Large intestine (tissue), 3 donors: ENCODE measurements at regions not wholly inside any gene's neighbourhood (a gene's known extent, or its start where the extent isn't known, plus 50 kb on each side); places are given as distances from the start of the nearest gene placed in this dataset.

ENCODE experiments used
- DNase-seq, 2 donors: peaks; one replicate each; pipeline versions ENCODE4 v3.0.0 to v3.0.0-alpha.2; 2013
- H3K27ac ChIP-seq: one replicate; pipeline ENCODE4 v1.5.1; 2013; ENCODE audit warnings: low read length
- H3K27me3 ChIP-seq: 2 replicates; pipeline ENCODE4 v1.6.1; 2013; ENCODE audit warnings: low read length; ENCODE audit not compliant: control insufficient read depth, insufficient read depth
- H3K36me3 ChIP-seq: 2 replicates; pipeline ENCODE4 v1.6.1; 2013; ENCODE audit warnings: low read length; ENCODE audit not compliant: control insufficient read depth, insufficient read depth
- H3K4me1 ChIP-seq: one replicate; pipeline ENCODE4 v1.6.1; 2013; ENCODE audit warnings: low read length; ENCODE audit not compliant: control insufficient read depth, insufficient read depth
- H3K4me3 ChIP-seq: one replicate; pipeline ENCODE4 v1.5.1; 2013; ENCODE audit warnings: low read length
- H3K9me3 ChIP-seq: one replicate; pipeline ENCODE4 v1.6.1; 2013; ENCODE audit warnings: mild to moderate bottlenecking, low read depth, low read length, moderate library complexity; ENCODE audit not compliant: control insufficient read depth
- WGBS: methylation state at CpG from one replicate; pipeline ENCODE4 v1.1.5; 2013; ENCODE audit warnings: low lambda C conversion rate; ENCODE audit not compliant: insufficient coverage; 5-methylcytosine and 5-hydroxymethylcytosine counted together

DNA sequence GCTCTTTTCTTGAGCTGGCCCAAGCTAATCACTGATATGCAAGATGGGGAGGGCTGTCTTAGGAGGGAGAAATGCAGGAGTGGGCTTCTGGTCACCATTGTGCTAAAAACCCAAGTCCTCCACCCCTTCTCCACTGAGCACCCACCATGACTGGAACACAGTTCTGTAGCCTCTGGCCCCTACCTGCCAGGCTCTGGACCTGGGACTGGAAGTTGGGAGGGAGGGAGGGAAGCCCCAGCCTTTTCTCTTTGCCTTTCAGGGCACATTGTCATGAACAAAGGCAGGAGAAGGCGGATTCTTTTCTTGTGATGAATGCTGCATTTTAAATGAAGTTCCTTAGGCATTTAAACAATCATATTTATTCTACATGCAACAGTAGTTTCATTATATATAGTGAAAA lies 559.1 kb upstream of the TRPC7 start:
- H3K4me1 ChIP-seq: no peaks in the 10 kb centered on the region
- no peaks in the 10 kb centered on the region for H3K36me3 ChIP-seq
- no peaks in the 10 kb centered on the region for H3K9me3 ChIP-seq
- no peaks in the 10 kb centered on the region for H3K27me3 ChIP-seq
- no peak overlapping the region for H3K4me3 ChIP-seq
- WGBS: no CpG with 5 or more reads among the region's 1 CpG
- no peak overlapping the region for H3K27ac ChIP-seq
- no peak for DNase-seq

- no peaks in the 10 kb centered on the region for H3K27me3 ChIP-seq
Observed at GRCh38 chr5:136910625-136911024, 545.3 kb upstream of the TRPC7 start.

DNA sequence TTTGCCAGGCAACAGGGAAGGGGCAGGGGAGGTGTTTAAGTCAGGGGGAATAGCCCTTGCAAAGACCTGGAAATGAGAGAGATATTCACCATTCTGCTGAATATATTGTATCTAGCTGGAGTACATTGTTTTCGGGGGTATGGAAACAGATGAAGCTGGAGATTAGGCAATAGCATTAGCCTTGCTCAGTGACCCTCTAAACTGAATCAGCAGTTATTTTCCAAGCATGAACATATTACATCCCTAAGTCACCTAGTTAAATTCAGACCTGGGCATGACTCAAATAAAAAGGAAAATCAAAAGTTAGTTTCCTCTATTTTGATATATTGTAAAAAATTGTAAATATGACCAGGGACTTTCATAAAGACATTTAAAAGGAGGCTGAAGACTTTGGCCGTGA lies 544.6 kb upstream of the TRPC7 start:
- Histone ChIP-seq H3K4me1 (no peaks in the 10 kb centered on the region), H3K27ac (no peak overlapping the region), H3K9me3 (no peaks in the 10 kb centered on the region), H3K36me3 (no peaks in the 10 kb centered on the region), H3K27me3 (no peaks in the 10 kb centered on the region), H3K4me3 (no peak overlapping the region)
- no CpG with 5 or more reads among the region's 2 CpGs for WGBS
- no peak for DNase-seq

More at GRCh38 chr5:136910625-136911024, 545.3 kb upstream of the TRPC7 start:
- Histone ChIP-seq H3K36me3 (no peaks in the 10 kb centered on the region), H3K4me1 (no peaks in the 10 kb centered on the region), H3K4me3 (no peak overlapping the region), H3K9me3 (no peaks in the 10 kb centered on the region), H3K27ac (no peak overlapping the region)
- DNase-seq: no peak
- WGBS: no CpG with 5 or more reads among the region's 2 CpGs

GRCh38 chr5:136907371-136907770 lies 542.0 kb upstream of the TRPC7 start:
- H3K4me1 ChIP-seq: no peaks in the 10 kb centered on the region
- no peak overlapping the region for H3K4me3 ChIP-seq
- H3K27ac ChIP-seq: no peak overlapping the region
- DNase-seq: no peak
- H3K27me3 ChIP-seq: no peaks in the 10 kb centered on the region
- H3K36me3 ChIP-seq: no peaks in the 10 kb centered on the region
- WGBS: no CpG with 5 or more reads among the region's 3 CpGs
- no peaks in the 10 kb centered on the region for H3K9me3 ChIP-seq

- H3K4me1 ChIP-seq: no peaks in the 10 kb centered on the region
- H3K27ac ChIP-seq: no peak overlapping the region
- no CpG with 5 or more reads among the region's 1 CpG for WGBS
- H3K27me3 ChIP-seq: no peaks in the 10 kb centered on the region
- H3K36me3 ChIP-seq: no peaks in the 10 kb centered on the region
- H3K9me3 ChIP-seq: no peaks in the 10 kb centered on the region
- no peak overlapping the region for H3K4me3 ChIP-seq
- no peak for DNase-seq
Observed at GRCh38 chr5:136906545-136906944, 541.2 kb upstream of the TRPC7 start.

DNA sequence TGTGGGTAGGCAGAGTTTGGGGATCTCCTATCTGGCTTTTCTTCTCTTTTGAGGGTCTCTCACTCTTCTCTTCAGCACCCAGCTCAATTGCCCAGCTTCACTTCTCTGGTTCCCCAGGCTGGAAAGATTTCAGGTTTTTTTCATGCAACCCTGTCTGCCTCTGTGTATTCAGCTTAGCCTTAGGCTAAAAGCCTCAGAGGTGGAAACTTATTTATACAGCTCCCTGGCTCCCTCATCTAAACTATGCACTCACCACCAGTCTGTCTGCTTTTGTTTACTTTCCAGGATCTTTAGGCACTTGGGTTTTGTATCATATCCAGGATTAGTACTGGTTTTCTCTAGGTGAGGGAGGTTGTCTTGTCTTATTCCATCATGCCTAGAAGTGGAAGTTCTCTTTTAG lies 540.2 kb upstream of the TRPC7 start:
- H3K4me1 ChIP-seq: no peaks in the 10 kb centered on the region
- no peak for DNase-seq
- H3K27me3 ChIP-seq: no peaks in the 10 kb centered on the region
- H3K36me3 ChIP-seq: no peaks in the 10 kb centered on the region
- no peaks in the 10 kb centered on the region for H3K9me3 ChIP-seq
- no peak overlapping the region for H3K4me3 ChIP-seq
- H3K27ac ChIP-seq: no peak overlapping the region

- no peak overlapping the region for H3K4me3 ChIP-seq
- no peak overlapping the region for H3K27ac ChIP-seq
- no peaks in the 10 kb centered on the region for H3K4me1 ChIP-seq
- no peaks in the 10 kb centered on the region for H3K9me3 ChIP-seq
- no peaks in the 10 kb centered on the region for H3K27me3 ChIP-seq
- no peak for DNase-seq
- WGBS: 71% methylated on average over 4 of the region's 5 CpGs
- H3K36me3 ChIP-seq: no peaks in the 10 kb centered on the region
Observed at GRCh38 chr5:136894070-136894469, 528.7 kb upstream of the TRPC7 start.

GRCh38 chr5:136892000-136892399 lies 526.7 kb upstream of the TRPC7 start:
- DNase-seq: no peak
- H3K27ac ChIP-seq: no peak overlapping the region
- 17% methylated on average over 1 of the region's 3 CpGs for WGBS
- no peaks in the 10 kb centered on the region for H3K4me1 ChIP-seq
- H3K36me3 ChIP-seq: no peaks in the 10 kb centered on the region
- H3K4me3 ChIP-seq: no peak overlapping the region
- H3K9me3 ChIP-seq: no peaks in the 10 kb centered on the region
- no peaks in the 10 kb centered on the region for H3K27me3 ChIP-seq

- no peak for DNase-seq
- no peak overlapping the region for H3K4me3 ChIP-seq
- H3K27ac ChIP-seq: no peak overlapping the region
- H3K36me3 ChIP-seq: no peaks in the 10 kb centered on the region
- 0% methylated on average over 1 of the region's 6 CpGs for WGBS
- no peaks in the 10 kb centered on the region for H3K9me3 ChIP-seq
- H3K4me1 ChIP-seq: no peaks in the 10 kb centered on the region
- no peaks in the 10 kb centered on the region for H3K27me3 ChIP-seq
Observed at GRCh38 chr5:136891175-136891972, 526.0 kb upstream of the TRPC7 start.

DNA sequence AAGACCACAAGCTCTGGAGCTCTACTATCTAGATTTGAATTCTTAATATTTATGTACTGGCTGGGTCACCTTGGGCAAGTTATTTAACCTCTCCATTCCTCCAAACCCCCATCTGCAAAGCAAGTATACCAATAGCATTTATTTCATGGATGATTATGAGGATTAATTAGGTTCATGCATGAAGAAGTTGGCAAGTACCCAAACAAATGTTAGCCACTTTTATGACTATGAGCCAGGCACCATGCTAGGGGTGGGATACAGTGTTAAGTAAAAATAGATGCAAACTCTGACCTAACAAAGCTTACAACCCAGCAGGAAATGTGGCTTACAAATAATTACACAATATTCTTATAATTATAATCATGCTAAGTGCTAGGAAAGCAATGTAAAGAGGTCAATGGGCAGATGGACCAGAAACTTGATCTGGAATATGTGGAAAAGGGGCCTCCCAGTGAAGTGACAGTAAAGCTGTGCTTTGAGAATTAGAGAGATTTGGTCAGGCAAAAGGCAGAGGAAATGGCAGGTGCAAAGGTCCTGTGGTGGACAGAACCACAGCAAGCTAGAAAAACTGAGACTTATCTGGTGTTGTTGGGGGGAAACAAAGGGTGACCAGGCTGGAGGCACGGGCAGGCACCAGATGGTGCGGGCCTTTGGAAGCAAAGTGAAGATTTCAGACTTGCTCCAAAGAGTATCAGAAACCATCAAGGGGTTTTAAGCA lies 525.2 kb upstream of the TRPC7 start:
- Histone ChIP-seq H3K9me3 (no peaks in the 10 kb centered on the region), H3K4me3 (no peak overlapping the region), H3K27me3 (no peaks in the 10 kb centered on the region), H3K36me3 (no peaks in the 10 kb centered on the region), H3K27ac (no peak overlapping the region), H3K4me1 (no peaks in the 10 kb centered on the region)
- no peak for DNase-seq
- WGBS: no CpG with 5 or more reads among the region's 2 CpGs

GRCh38 chr5:136886608-136887007 lies 521.3 kb upstream of the TRPC7 start:
- no peak overlapping the region for H3K27ac ChIP-seq
- DNase-seq: no peak
- no peaks in the 10 kb centered on the region for H3K9me3 ChIP-seq
- no peak overlapping the region for H3K4me3 ChIP-seq
- no CpG with 5 or more reads among the region's 3 CpGs for WGBS
- no peaks in the 10 kb centered on the region for H3K27me3 ChIP-seq
- no peaks in the 10 kb centered on the region for H3K36me3 ChIP-seq
- H3K4me1 ChIP-seq: no peaks in the 10 kb centered on the region
